Suprapubic skin (tissue), 4 donors: ENCODE measurements at regions not wholly inside any gene's neighbourhood (a gene's known extent, or its start where the extent isn't known, plus 50 kb on each side); places are given as distances from the start of the nearest gene placed in this dataset.
"Not testable (repeated sequence)": the region's sequence is repeated elsewhere in the genome, so short reads cannot be mapped to it uniquely, and the experiment has no call there.

Source experiments
- DNase-seq, 2 donors: peaks; one replicate each; pipeline ENCODE4 v3.0.0-alpha.2; 2019; ENCODE audit warnings: low spot score in 2 of 2
- H3K27ac ChIP-seq: fragments of 200-600 bp; sonication (generic); one replicate; pipeline ENCODE4 v1.5.1; 2019
- H3K27me3 ChIP-seq: fragments of 200-600 bp; sonication (generic); one replicate; pipeline ENCODE4 v1.5.1; 2019
- H3K36me3 ChIP-seq: fragments of 200-600 bp; sonication (generic); one replicate; pipeline ENCODE4 v1.5.1; 2019
- H3K4me1 ChIP-seq: fragments of 200-600 bp; sonication (generic); one replicate; pipeline ENCODE4 v1.5.1; 2019
- H3K4me3 ChIP-seq: fragments of 200-600 bp; sonication (generic); one replicate; pipeline ENCODE4 v1.5.1; 2019; ENCODE audit warnings: mild to moderate bottlenecking
- H3K9me3 ChIP-seq: fragments of 200-600 bp; sonication (generic); one replicate; pipeline ENCODE4 v1.5.1; 2019
- CTCF ChIP-seq, 2 donors: fragments of 200-600 bp in 1 of 2; fragments of 450-650 bp in 1 of 2; sonication (generic) in 1 of 2; IDR thresholded peaks; one replicate each; pipeline ENCODE4 v1.5.1; 2016 to 2019; ENCODE audit warnings: antibody characterized with exemption in 2 of 2, mild to moderate bottlenecking in 1 of 2, moderate library complexity in 1 of 2
- EP300 ChIP-seq: sonication (generic); formaldehyde crosslinking; IDR thresholded peaks from one replicate; pipeline ENCODE4 v1.6.1; 2017; ENCODE audit warnings: antibody characterized with exemption
- POLR2A ChIP-seq, 2 donors: fragments of 450-650 bp; IDR thresholded peaks; one replicate each; pipeline ENCODE4 v1.6.1; 2017; ENCODE audit warnings: antibody characterized with exemption in 2 of 2, mild to moderate bottlenecking in 2 of 2, moderate library complexity in 2 of 2
- POLR2AphosphoS5 ChIP-seq, 3 donors: sonication (generic); formaldehyde crosslinking; IDR thresholded peaks; one replicate each; pipeline ENCODE4 v1.6.1; 2017; ENCODE audit warnings: antibody characterized with exemption in 3 of 3
- WGBS: methylation state at CpG from one replicate; pipeline ENCODE4 v1.1.5; 2018; 5-methylcytosine and 5-hydroxymethylcytosine counted together

- WGBS: 31% methylated on average over 2 of the region's 2 CpGs
- no peaks in the 10 kb centered on the region for H3K4me1 ChIP-seq
- no peak for TF ChIP-seq EP300
- no peak for TF ChIP-seq CTCF (IDR thresholded peaks at IDR 0.05)
- no peak for TF ChIP-seq POLR2AphosphoS5 (IDR thresholded peaks at IDR 0.05)
- no peak for TF ChIP-seq POLR2A (IDR thresholded peaks at IDR 0.05)
- no peak for DNase-seq
- no peaks in the 10 kb centered on the region for H3K36me3 ChIP-seq
- no peaks in the 10 kb centered on the region for H3K9me3 ChIP-seq
- no peaks in the 10 kb centered on the region for H3K27me3 ChIP-seq
- no peak overlapping the region for H3K27ac ChIP-seq
- no peak overlapping the region for H3K4me3 ChIP-seq
Measured at GRCh38 chr12:62045211-62045610, 215.0 kb upstream of the USP15 start.

- TF ChIP-seq EP300: no peak
- TF ChIP-seq POLR2A (IDR thresholded peaks at IDR 0.05): no peak
- TF ChIP-seq CTCF (IDR thresholded peaks at IDR 0.05): no peak
- TF ChIP-seq POLR2AphosphoS5 (IDR thresholded peaks at IDR 0.05): no peak
- Histone ChIP-seq H3K9me3 (no peaks in the 10 kb centered on the region), H3K36me3 (no peaks in the 10 kb centered on the region), H3K27me3 (no peaks in the 10 kb centered on the region), H3K4me3 (no peak overlapping the region), H3K4me1 (no peaks in the 10 kb centered on the region), H3K27ac (no peak overlapping the region)
- DNase-seq: no peak
- 100% methylated on average over 2 of the region's 2 CpGs for whole genome bisulfite sequencing
Measured at GRCh38 chr12:62050785-62051184, 209.4 kb upstream of the USP15 start.

- Histone ChIP-seq H3K36me3 (no peaks in the 10 kb centered on the region), H3K27ac (no peak overlapping the region)
- no peak for TF ChIP-seq CTCF (IDR thresholded peaks at IDR 0.05)
- TF ChIP-seq POLR2A (IDR thresholded peaks at IDR 0.05): no peak
- TF ChIP-seq EP300: no peak
- no peak for TF ChIP-seq POLR2AphosphoS5 (IDR thresholded peaks at IDR 0.05)
Measured at GRCh38 chr12:62069976-62070375, 190.2 kb upstream of the USP15 start.

GRCh38 chr12:62073236-62073635, 187.0 kb upstream of the USP15 start:
- not testable (repeated sequence) for H3K9me3 ChIP-seq, H3K4me3 ChIP-seq, H3K27me3 ChIP-seq, DNase-seq, H3K36me3 ChIP-seq, H3K27ac ChIP-seq, H3K4me1 ChIP-seq

More at GRCh38 chr12:62069976-62070375, 190.2 kb upstream of the USP15 start:
- no peaks in the 10 kb centered on the region for H3K9me3 ChIP-seq
- H3K27me3 ChIP-seq: no peaks in the 10 kb centered on the region
- H3K4me1 ChIP-seq: no peaks in the 10 kb centered on the region
- no peak for DNase-seq
- H3K4me3 ChIP-seq: no peak overlapping the region

- Histone ChIP-seq H3K4me1 (no peaks in the 10 kb centered on the region), H3K9me3 (no peaks in the 10 kb centered on the region), H3K36me3 (no peaks in the 10 kb centered on the region), H3K4me3 (no peak overlapping the region), H3K27me3 (no peaks in the 10 kb centered on the region), H3K27ac (no peak overlapping the region)
- WGBS: 71% methylated on average over 1 of the region's 1 CpG
- DNase-seq: no peak
- TF ChIP-seq CTCF (IDR thresholded peaks at IDR 0.05) (no peak), POLR2AphosphoS5 (IDR thresholded peaks at IDR 0.05) (no peak)
Measured at GRCh38 chr12:62075870-62076269, 184.3 kb upstream of the USP15 start.

- no peak overlapping the region for H3K27ac ChIP-seq
- no peaks in the 10 kb centered on the region for H3K4me1 ChIP-seq
- no peak overlapping the region for H3K4me3 ChIP-seq
- no peak for DNase-seq
- H3K27me3 ChIP-seq: no peaks in the 10 kb centered on the region
- no peaks in the 10 kb centered on the region for H3K36me3 ChIP-seq
- 71% methylated on average over 6 of the region's 6 CpGs for WGBS
- TF ChIP-seq EP300: no peak
- no peak for TF ChIP-seq POLR2A (IDR thresholded peaks at IDR 0.05)
- no peak for TF ChIP-seq POLR2AphosphoS5 (IDR thresholded peaks at IDR 0.05)
- no peak for TF ChIP-seq CTCF (IDR thresholded peaks at IDR 0.05)
- H3K9me3 ChIP-seq: no peaks in the 10 kb centered on the region
Measured at GRCh38 chr12:62078020-62078419, 182.2 kb upstream of the USP15 start.
